ENCODE measurements at regions not wholly inside any gene's neighbourhood (a gene's known extent, or its start where the extent isn't known, plus 50 kb on each side); places are given as distances from the start of the nearest gene placed in this dataset.

DNA sequence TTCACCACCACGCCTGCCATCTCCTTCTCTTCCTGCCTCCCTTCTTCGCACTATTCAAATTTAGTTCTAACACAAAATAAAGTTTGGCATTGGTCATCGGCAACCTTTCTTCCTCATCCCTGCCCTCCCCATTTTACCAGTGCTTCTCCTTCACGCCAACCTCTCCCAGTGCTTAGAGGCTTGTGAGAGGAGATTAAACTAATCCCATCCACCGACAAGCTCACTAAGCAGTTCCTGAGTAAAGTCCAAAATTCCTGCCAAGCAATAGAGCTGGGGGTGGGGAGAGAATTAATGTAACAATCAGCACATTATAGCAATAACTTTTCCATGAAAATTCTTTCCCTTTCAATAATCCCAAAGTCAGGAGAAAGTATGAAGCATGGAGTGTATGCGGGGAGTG lies 157.4 kb upstream of the GMNC start:
- TF ChIP-seq ZFP3 (CRISPR knock-in tag; IDR thresholded peaks at IDR 0.05) (no peak), ZNF565 (CRISPR knock-in tag; conservative IDR thresholded peaks at IDR 0.05; ENCODE audit: low read depth) (no peak), PPARA (CRISPR knock-in tag; IDR thresholded peaks at IDR 0.05; ENCODE audit: borderline replicate concordance) (no peak), ARNTL (CRISPR knock-in tag; IDR thresholded peaks at IDR 0.05; ENCODE audit: borderline replicate concordance, low read depth) (no peak)
- TF ChIP-seq, protein P1, sequence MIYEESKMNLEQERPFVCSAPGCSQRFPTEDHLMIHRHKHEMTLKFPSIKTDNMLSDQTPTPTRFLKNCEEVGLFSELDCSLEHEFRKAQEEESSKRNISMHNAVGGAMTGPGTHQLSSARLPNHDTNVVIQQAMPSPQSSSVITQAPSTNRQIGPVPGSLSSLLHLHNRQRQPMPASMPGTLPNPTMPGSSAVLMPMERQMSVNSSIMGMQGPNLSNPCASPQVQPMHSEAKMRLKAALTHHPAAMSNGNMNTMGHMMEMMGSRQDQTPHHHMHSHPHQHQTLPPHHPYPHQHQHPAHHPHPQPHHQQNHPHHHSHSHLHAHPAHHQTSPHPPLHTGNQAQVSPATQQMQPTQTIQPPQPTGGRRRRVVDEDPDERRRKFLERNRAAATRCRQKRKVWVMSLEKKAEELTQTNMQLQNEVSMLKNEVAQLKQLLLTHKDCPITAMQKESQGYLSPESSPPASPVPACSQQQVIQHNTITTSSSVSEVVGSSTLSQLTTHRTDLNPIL (CRISPR knock-in tag; IDR thresholded peaks at IDR 0.05; ENCODE audit: low read depth): no peak

All from SK-N-SH treated with all-trans-retinoic acid at 6 μM for 48 hours (cell line).